ENCODE measurements at regions not wholly inside any gene's neighbourhood (a gene's known extent, or its start where the extent isn't known, plus 50 kb on each side); places are given as distances from the start of the nearest gene placed in this dataset.
"Not testable (repeated sequence)": the region's sequence is repeated elsewhere in the genome, so short reads cannot be mapped to it uniquely, and the experiment has no call there.

- intact Hi-C loops (cut with DNase I): no loop called here
- DNase-seq: no peak
Measured at GRCh38 chr2:168300460-168300859, 53.1 kb upstream of the STK39 start.

- intact Hi-C loops (cut with DNase I): no loop called here
- no peak for DNase-seq
Measured at GRCh38 chr2:168304024-168304681, 56.8 kb upstream of the STK39 start.

GRCh38 chr2:168307379-168307778, 60.0 kb upstream of the STK39 start:
- DNase-seq: no peak
- intact Hi-C loops (cut with DNase I): no loop called here

- DNase-seq: no peak
- intact Hi-C loops (cut with DNase I): no loop called here
Measured at GRCh38 chr2:168310580-168310979, 63.2 kb upstream of the STK39 start.

GRCh38 chr2:168311261-168311910, 64.0 kb upstream of the STK39 start:
- no peak for DNase-seq
- intact Hi-C loops (cut with DNase I): no loop called here

GRCh38 chr2:168312036-168312822, 64.8 kb upstream of the STK39 start:
- intact Hi-C loops (cut with DNase I): no loop called here
- no peak for DNase-seq

GRCh38 chr2:168314236-168314635, 66.8 kb upstream of the STK39 start:
- DNase-seq: no peak
- intact Hi-C loops (cut with DNase I): no loop called here

GRCh38 chr2:168315331-168316072, 68.1 kb upstream of the STK39 start:
- intact Hi-C loops (cut with DNase I): no loop called here

GRCh38 chr2:168316073-168316440, 68.7 kb upstream of the STK39 start:
- no peak for DNase-seq
- intact Hi-C loops (cut with DNase I): no loop called here

More at GRCh38 chr2:168315331-168316072, 68.1 kb upstream of the STK39 start:
- DNase-seq: no peak

GRCh38 chr2:168317282-168317681, 69.9 kb upstream of the STK39 start:
- intact Hi-C loops (cut with DNase I): no loop called here
- DNase-seq: no peak

GRCh38 chr2:168320267-168320666, 72.9 kb upstream of the STK39 start:
- intact Hi-C loops (cut with DNase I): no loop called here
- no peak for DNase-seq

GRCh38 chr2:168322325-168323007, 75.1 kb upstream of the STK39 start:
- intact Hi-C loops (cut with DNase I): no loop called here
- DNase-seq: no peak

GRCh38 chr2:168323529-168324021, 76.2 kb upstream of the STK39 start:
- intact Hi-C loops (cut with DNase I): no loop called here
- no peak for DNase-seq

GRCh38 chr2:168326572-168326971, 79.2 kb upstream of the STK39 start:
- intact Hi-C loops (cut with DNase I): no loop called here
- DNase-seq: no peak

GRCh38 chr2:168327328-168327727, 79.9 kb upstream of the STK39 start:
- DNase-seq: no peak
- intact Hi-C loops (cut with DNase I): no loop called here

- no peak for DNase-seq
- intact Hi-C loops (cut with DNase I): no loop called here
Measured at GRCh38 chr2:168328421-168328820, 81.0 kb upstream of the STK39 start.

- intact Hi-C loops (cut with DNase I): no loop called here
- DNase-seq: no peak
Measured at GRCh38 chr2:168330624-168331423, 83.4 kb upstream of the STK39 start.

- DNase-seq; intact Hi-C loops (cut with DNase I): not testable (repeated sequence)
Measured at GRCh38 chr2:168335254-168335653, 87.9 kb upstream of the STK39 start.

- DNase-seq: peak in 1 of 10 donors; percentile 66
- intact Hi-C loops (cut with DNase I): no loop called here
Measured at GRCh38 chr2:168336786-168337388, 89.5 kb upstream of the STK39 start.

Measured in posterior cingulate gyrus (tissue), 11 donors.